ENCODE measurements at regions not wholly inside any gene's neighbourhood (a gene's known extent, or its start where the extent isn't known, plus 50 kb on each side); places are given as distances from the start of the nearest gene placed in this dataset.

DNA sequence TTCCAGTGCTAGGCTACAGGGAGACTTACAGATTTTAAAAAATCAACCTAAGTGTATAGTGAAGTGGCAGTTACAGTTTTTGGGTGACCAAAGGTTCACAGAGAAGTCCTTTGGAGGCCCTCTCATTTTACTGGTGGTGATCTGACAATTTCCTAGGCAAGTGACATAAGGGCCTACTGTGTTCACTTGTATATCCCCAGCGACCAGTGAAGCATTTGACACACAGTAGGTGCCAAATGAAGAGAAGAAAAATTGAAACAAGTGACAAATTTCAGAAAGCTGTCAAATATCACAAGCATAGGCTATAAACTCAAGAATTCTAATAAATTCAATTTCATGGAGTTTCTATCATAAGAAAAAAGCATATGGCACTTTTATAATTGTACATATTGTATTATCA lies 89.5 kb downstream of the RPL22L1 start:
- TF ChIP-seq, protein P1, sequence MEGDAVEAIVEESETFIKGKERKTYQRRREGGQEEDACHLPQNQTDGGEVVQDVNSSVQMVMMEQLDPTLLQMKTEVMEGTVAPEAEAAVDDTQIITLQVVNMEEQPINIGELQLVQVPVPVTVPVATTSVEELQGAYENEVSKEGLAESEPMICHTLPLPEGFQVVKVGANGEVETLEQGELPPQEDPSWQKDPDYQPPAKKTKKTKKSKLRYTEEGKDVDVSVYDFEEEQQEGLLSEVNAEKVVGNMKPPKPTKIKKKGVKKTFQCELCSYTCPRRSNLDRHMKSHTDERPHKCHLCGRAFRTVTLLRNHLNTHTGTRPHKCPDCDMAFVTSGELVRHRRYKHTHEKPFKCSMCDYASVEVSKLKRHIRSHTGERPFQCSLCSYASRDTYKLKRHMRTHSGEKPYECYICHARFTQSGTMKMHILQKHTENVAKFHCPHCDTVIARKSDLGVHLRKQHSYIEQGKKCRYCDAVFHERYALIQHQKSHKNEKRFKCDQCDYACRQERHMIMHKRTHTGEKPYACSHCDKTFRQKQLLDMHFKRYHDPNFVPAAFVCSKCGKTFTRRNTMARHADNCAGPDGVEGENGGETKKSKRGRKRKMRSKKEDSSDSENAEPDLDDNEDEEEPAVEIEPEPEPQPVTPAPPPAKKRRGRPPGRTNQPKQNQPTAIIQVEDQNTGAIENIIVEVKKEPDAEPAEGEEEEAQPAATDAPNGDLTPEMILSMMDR (IDR thresholded peaks at IDR 0.05; ENCODE audit: borderline replicate concordance, extremely low read depth, low read length, poor library complexity, severe bottlenecking) = no peak
- no peak for TF ChIP-seq EZH2 (IDR thresholded peaks at IDR 0.05; ENCODE audit: borderline replicate concordance, low read depth, low read length, severe bottlenecking)

All from DND-41 (cell line).